ENCODE measurements at regions not wholly inside any gene's neighbourhood (a gene's known extent, or its start where the extent isn't known, plus 50 kb on each side); places are given as distances from the start of the nearest gene placed in this dataset.
A peak's percentile ranks its signal among the peaks of the same experiment; 100 is the strongest.

GRCh38 chr9:124205686-124206352 is 51.9 kb upstream of the NEK6 start:
- Histone ChIP-seq H3F3A (ENCODE audit: low read depth) (peaks cover 8% of the 10 kb centered on the region; the same call in 1 of the 2 replicates), H3K79me2 (ENCODE audit: insufficient read depth, low read length) (no peaks in the 10 kb centered on the region), H3K4me3 (ENCODE audit: low read length, poor library complexity, severe bottlenecking) (peak overlapping the region; percentile 11), H3K9me3 (ENCODE audit: insufficient read depth, low read depth, low read length) (no peaks in the 10 kb centered on the region), H3K9ac (ENCODE audit: low read depth, low read length, poor library complexity, severe bottlenecking) (peak overlapping the region; percentile 0), H3K36me3 (ENCODE audit: insufficient read depth, low read length) (no peaks in the 10 kb centered on the region), H4K20me1 (ENCODE audit: insufficient read depth, low read length, poor library complexity, severe bottlenecking) (no peaks in the 10 kb centered on the region), H3K9me2 (replicated peaks; ENCODE audit: low read depth, low read length) (no peaks in the 10 kb centered on the region), H3K27me3 (ENCODE audit: insufficient read depth, low read length, poor library complexity, severe bottlenecking) (no peaks in the 10 kb centered on the region), H3K4me2 (ENCODE audit: low read depth, low read length, poor library complexity, severe bottlenecking) (peak overlapping the region; percentile 64), H3K4me1 (ENCODE audit: insufficient read depth, low read length, poor library complexity, severe bottlenecking) (peaks cover 78% of the 10 kb centered on the region), H2AFZ (ENCODE audit: low read length) (peak overlapping the region; percentile 51; the same call in 1 of the 2 replicates)
- TF ChIP-seq, protein P1, sequence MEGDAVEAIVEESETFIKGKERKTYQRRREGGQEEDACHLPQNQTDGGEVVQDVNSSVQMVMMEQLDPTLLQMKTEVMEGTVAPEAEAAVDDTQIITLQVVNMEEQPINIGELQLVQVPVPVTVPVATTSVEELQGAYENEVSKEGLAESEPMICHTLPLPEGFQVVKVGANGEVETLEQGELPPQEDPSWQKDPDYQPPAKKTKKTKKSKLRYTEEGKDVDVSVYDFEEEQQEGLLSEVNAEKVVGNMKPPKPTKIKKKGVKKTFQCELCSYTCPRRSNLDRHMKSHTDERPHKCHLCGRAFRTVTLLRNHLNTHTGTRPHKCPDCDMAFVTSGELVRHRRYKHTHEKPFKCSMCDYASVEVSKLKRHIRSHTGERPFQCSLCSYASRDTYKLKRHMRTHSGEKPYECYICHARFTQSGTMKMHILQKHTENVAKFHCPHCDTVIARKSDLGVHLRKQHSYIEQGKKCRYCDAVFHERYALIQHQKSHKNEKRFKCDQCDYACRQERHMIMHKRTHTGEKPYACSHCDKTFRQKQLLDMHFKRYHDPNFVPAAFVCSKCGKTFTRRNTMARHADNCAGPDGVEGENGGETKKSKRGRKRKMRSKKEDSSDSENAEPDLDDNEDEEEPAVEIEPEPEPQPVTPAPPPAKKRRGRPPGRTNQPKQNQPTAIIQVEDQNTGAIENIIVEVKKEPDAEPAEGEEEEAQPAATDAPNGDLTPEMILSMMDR (conservative IDR thresholded peaks at IDR 0.05; ENCODE audit: low read length) = no peak
- TF ChIP-seq EZH2phosphoT487 (IDR thresholded peaks at IDR 0.05; ENCODE audit: borderline replicate concordance) = no peak

DNA sequence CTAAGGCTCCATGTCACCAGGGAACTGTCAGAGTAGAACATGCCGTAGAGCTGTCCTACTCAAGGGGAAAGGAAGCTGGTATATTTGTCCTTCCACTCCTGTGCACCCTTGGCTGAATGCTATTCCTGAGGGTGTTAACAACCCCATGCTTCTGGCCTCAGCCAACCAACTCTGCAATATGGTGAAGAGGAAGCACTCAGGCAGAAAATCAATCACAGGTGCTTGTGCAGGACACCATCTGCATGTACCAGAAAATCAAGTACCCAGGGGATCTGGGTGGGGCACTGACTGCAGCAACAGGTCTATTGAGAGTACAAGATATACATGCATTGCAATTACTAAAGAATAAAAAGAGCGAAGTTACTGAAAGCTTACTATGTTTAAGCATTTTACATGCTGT is 51.4 kb upstream of the NEK6 start:
- TF ChIP-seq, protein P1 (conservative IDR thresholded peaks at IDR 0.05; ENCODE audit: low read length) = no peak
- Histone ChIP-seq H3K4me3 (ENCODE audit: low read length, poor library complexity, severe bottlenecking) (peak overlapping the region; percentile 11), H3K9me3 (ENCODE audit: insufficient read depth, low read depth, low read length) (no peaks in the 10 kb centered on the region), H3K9me2 (replicated peaks; ENCODE audit: low read depth, low read length) (no peaks in the 10 kb centered on the region), H4K20me1 (ENCODE audit: insufficient read depth, low read length, poor library complexity, severe bottlenecking) (no peaks in the 10 kb centered on the region), H3K27me3 (ENCODE audit: insufficient read depth, low read length, poor library complexity, severe bottlenecking) (no peaks in the 10 kb centered on the region), H3F3A (ENCODE audit: low read depth) (peaks cover 8% of the 10 kb centered on the region; the same call in 1 of the 2 replicates), H3K79me2 (ENCODE audit: insufficient read depth, low read length) (no peaks in the 10 kb centered on the region), H3K4me2 (ENCODE audit: low read depth, low read length, poor library complexity, severe bottlenecking) (peak overlapping the region; percentile 64), H3K36me3 (ENCODE audit: insufficient read depth, low read length) (no peaks in the 10 kb centered on the region), H2AFZ (ENCODE audit: low read length) (peak overlapping the region; percentile 51; the same call in 1 of the 2 replicates), H3K9ac (ENCODE audit: low read depth, low read length, poor library complexity, severe bottlenecking) (no peak overlapping the region), H3K4me1 (ENCODE audit: insufficient read depth, low read length, poor library complexity, severe bottlenecking) (peaks cover 72% of the 10 kb centered on the region)
